Endodermal cell (in vitro differentiated cells): ENCODE measurements at regions not wholly inside any gene's neighbourhood (a gene's known extent, or its start where the extent isn't known, plus 50 kb on each side); places are given as distances from the start of the nearest gene placed in this dataset.

Experiments
- DNase-seq: peaks from one replicate; pipeline ENCODE4 v3.0.0-alpha.2; 2017
- H3K27ac ChIP-seq: 2 replicates; pipeline ENCODE4 v1.5.1; 2013; ENCODE audit warnings: mild to moderate bottlenecking, low read depth, low read length, moderate library complexity
- H3K27me3 ChIP-seq: 2 replicates; pipeline ENCODE4 v1.6.1; 2013; ENCODE audit warnings: mild to moderate bottlenecking, low read length, moderate library complexity; ENCODE audit not compliant: insufficient read depth, control insufficient read depth, poor library complexity, severe bottlenecking
- H3K36me3 ChIP-seq: 2 replicates; pipeline ENCODE4 v1.7.0; 2013; ENCODE audit warnings: mild to moderate bottlenecking, low read length, moderate library complexity; ENCODE audit not compliant: control insufficient read depth, insufficient read depth
- H3K4me1 ChIP-seq: one replicate; pipeline ENCODE4 v1.7.0; 2013; ENCODE audit warnings: low read length; ENCODE audit not compliant: control insufficient read depth, insufficient read depth
- H3K4me3 ChIP-seq: 2 replicates; pipeline ENCODE4 v1.5.1; 2013; ENCODE audit warnings: mild to moderate bottlenecking, low read length, moderate library complexity
- H3K9ac ChIP-seq: 2 replicates; pipeline ENCODE4 v1.6.1; 2013; ENCODE audit warnings: mild to moderate bottlenecking, low read length, moderate library complexity; ENCODE audit not compliant: poor library complexity, severe bottlenecking; ENCODE audit errors: extremely low read depth
- H3K9me3 ChIP-seq: 2 replicates; pipeline ENCODE4 v1.6.1; 2013; ENCODE audit warnings: mild to moderate bottlenecking, low read length, moderate library complexity; ENCODE audit not compliant: control insufficient read depth
- H3K27ac Mint-ChIP-seq: 2 replicates; pipeline ENCODE4 v1.8.0; 2020; ENCODE audit warnings: mixed read lengths
- H3K27me3 Mint-ChIP-seq: 2 replicates; pipeline ENCODE4 v1.8.0; 2021; ENCODE audit warnings: mild to moderate bottlenecking, mixed read lengths; ENCODE audit not compliant: insufficient read depth
- H3K36me3 Mint-ChIP-seq: 2 replicates; pipeline ENCODE4 v1.8.0; 2020; ENCODE audit warnings: low read depth, mixed read lengths
- H3K4me1 Mint-ChIP-seq: 2 replicates; pipeline ENCODE4 v1.8.0; 2020; ENCODE audit warnings: mixed read lengths
- H3K4me3 Mint-ChIP-seq: 2 replicates; pipeline ENCODE4 v1.8.0; 2020; ENCODE audit warnings: mild to moderate bottlenecking, moderate library complexity, mixed read lengths
- H3K9me3 Mint-ChIP-seq: 2 replicates; pipeline ENCODE4 v1.8.0; 2020; ENCODE audit warnings: mild to moderate bottlenecking, mixed read lengths
- WGBS, 2 experiments: methylation state at CpG; one replicate each; pipeline versions ENCODE4 v1.1.5 to v1.1.7; 2013; ENCODE audit warnings: missing lambda C conversion rate in 2 of 2, mixed read lengths in 1 of 2; ENCODE audit not compliant: insufficient coverage in 1 of 2, insufficient read length in 1 of 2; 5-methylcytosine and 5-hydroxymethylcytosine counted together
- TF ChIP-seq, protein P1 (sequence below): fragments of 200-600 bp; sonication (generic); conservative IDR thresholded peaks from 2 replicates; pipeline ENCODE4 v1.5.0; 2021; ENCODE audit warnings: antibody characterized with exemption, mild to moderate bottlenecking

- Histone ChIP-seq H3K4me1 (no peaks in the 10 kb centered on the region), H3K27ac (no peak overlapping the region), H3K9me3 (no peaks in the 10 kb centered on the region), H3K9ac (no peak overlapping the region), H3K27me3 (peaks cover 6% of the 10 kb centered on the region), H3K36me3 (no peaks in the 10 kb centered on the region), H3K4me3 (no peak overlapping the region)
- Mint-ChIP-seq H3K4me3 (no peak overlapping the region), H3K27ac (no peak overlapping the region), H3K9me3 (no peaks in the 10 kb centered on the region), H3K4me1 (no peaks in the 10 kb centered on the region), H3K27me3 (peaks cover 8% of the 10 kb centered on the region), H3K36me3 (no peaks in the 10 kb centered on the region)
- no peak for DNase-seq
- WGBS, 2 experiments: 86 to 100% methylated on average over 1 to 2 of the region's 2 CpGs
- TF ChIP-seq, protein P1, sequence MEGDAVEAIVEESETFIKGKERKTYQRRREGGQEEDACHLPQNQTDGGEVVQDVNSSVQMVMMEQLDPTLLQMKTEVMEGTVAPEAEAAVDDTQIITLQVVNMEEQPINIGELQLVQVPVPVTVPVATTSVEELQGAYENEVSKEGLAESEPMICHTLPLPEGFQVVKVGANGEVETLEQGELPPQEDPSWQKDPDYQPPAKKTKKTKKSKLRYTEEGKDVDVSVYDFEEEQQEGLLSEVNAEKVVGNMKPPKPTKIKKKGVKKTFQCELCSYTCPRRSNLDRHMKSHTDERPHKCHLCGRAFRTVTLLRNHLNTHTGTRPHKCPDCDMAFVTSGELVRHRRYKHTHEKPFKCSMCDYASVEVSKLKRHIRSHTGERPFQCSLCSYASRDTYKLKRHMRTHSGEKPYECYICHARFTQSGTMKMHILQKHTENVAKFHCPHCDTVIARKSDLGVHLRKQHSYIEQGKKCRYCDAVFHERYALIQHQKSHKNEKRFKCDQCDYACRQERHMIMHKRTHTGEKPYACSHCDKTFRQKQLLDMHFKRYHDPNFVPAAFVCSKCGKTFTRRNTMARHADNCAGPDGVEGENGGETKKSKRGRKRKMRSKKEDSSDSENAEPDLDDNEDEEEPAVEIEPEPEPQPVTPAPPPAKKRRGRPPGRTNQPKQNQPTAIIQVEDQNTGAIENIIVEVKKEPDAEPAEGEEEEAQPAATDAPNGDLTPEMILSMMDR: no peak
Observed at GRCh38 chr18:47549021-47549540, 297.6 kb upstream of the SKOR2 start.

DNA sequence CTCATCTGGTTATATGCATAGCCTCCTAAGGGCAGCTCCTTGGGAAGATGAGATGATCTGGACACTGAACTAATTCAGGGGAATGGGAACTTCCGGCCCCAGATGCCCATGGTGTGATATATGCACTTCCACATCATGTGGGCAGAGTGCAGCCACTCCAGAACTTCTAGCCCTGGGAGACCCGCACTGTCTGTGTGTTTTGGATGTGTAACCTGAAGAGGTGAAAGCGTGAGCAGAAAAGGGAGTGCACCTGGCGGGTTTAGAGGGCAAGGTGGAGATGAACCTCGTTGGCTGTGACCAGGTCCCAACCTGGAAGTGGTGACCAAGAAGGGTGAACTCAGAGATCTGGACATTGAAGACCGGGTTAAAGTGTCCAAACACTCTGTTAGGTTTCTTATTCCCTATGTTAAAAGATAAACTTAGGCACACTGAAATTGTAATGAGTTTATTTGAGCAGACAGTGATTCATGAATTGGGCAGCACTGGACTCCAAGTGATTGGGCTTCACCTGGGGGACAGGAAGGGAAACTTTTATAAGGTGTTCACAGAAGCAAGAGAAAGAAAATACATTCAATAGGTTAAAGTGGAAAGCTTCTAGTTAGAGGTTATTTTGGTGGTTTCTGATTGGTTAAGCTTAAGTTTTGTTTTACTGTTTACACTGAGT, 296.2 kb upstream of the SKOR2 start:
- H3K27me3 Mint-ChIP-seq: peaks cover 8% of the 10 kb centered on the region
- H3K4me3 ChIP-seq: no peak overlapping the region

GRCh38 chr18:47545613-47546012, 294.2 kb upstream of the SKOR2 start:
- H3K4me3 Mint-ChIP-seq: no peak overlapping the region
- no peak overlapping the region for H3K27ac Mint-ChIP-seq
- H3K27ac ChIP-seq: no peak overlapping the region
- TF ChIP-seq, protein P1: peak; percentile 70
- peaks cover 6% of the 10 kb centered on the region for H3K27me3 ChIP-seq
- no peak overlapping the region for H3K4me3 ChIP-seq
- DNase-seq: peak; percentile 76
- 67 to 78% methylated on average over 3 to 6 of the region's 6 CpGs for WGBS, 2 experiments
- H3K36me3 Mint-ChIP-seq: no peaks in the 10 kb centered on the region
- peaks cover 6% of the 10 kb centered on the region for H3K4me1 Mint-ChIP-seq
- H3K27me3 Mint-ChIP-seq: peaks cover 8% of the 10 kb centered on the region
- H3K9ac ChIP-seq: no peak overlapping the region
- H3K36me3 ChIP-seq: no peaks in the 10 kb centered on the region
- H3K9me3 ChIP-seq: no peaks in the 10 kb centered on the region
- peaks cover 6% of the 10 kb centered on the region for H3K4me1 ChIP-seq
- no peaks in the 10 kb centered on the region for H3K9me3 Mint-ChIP-seq

More for the DNA sequence above, 296.2 kb upstream of the SKOR2 start:
- H3K36me3 ChIP-seq: no peaks in the 10 kb centered on the region
- H3K9ac ChIP-seq: no peak overlapping the region
- H3K4me1 Mint-ChIP-seq: peaks cover 6% of the 10 kb centered on the region
- no peaks in the 10 kb centered on the region for H3K36me3 Mint-ChIP-seq
- H3K9me3 Mint-ChIP-seq: no peaks in the 10 kb centered on the region
- H3K27me3 ChIP-seq: peaks cover 6% of the 10 kb centered on the region
- H3K9me3 ChIP-seq: no peaks in the 10 kb centered on the region
- H3K4me1 ChIP-seq: peaks cover 6% of the 10 kb centered on the region
- no peak overlapping the region for H3K27ac ChIP-seq
- TF ChIP-seq, protein P1: no peak
- H3K4me3 Mint-ChIP-seq: no peak overlapping the region
- 90 to 100% methylated on average over 6 of the region's 6 CpGs for WGBS, 2 experiments
- no peak overlapping the region for H3K27ac Mint-ChIP-seq
- DNase-seq: no peak
